ENCODE measurements at regions not wholly inside any gene's neighbourhood (a gene's known extent, or its start where the extent isn't known, plus 50 kb on each side); places are given as distances from the start of the nearest gene placed in this dataset.

DNA sequence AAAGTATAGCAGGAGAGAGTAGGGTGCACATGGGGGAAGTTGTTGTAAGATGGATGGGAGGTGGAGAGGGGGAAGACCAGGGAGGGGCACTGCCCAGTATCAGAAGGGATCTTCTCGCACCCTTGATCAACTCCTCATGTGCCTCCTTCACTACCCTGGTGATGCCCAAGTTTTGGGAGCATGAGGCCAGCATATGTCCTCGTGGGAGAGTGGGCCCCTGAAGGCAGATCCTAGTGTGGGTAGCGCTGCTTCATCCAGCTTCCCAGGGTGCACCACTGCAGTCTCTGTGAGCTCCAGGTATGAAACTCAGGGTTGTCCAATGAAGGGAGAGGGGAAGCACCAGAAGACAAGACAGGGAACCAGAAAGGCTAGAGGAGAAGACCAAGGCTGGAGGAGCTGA lies 82.2 kb upstream of the FOXP4 start:
- 90% methylated on average over 3 of the region's 3 CpGs for WGBS
- DNase-seq (ENCODE audit: low spot score in 2 of 2): no peak
- Histone ChIP-seq H3K36me3 (no peaks in the 10 kb centered on the region), H3K27me3 (peaks cover 8% of the 10 kb centered on the region), H3K4me3 (no peak overlapping the region), H3K27ac (no peak overlapping the region), H3K9me3 (no peaks in the 10 kb centered on the region), H3K4me1 (no peaks in the 10 kb centered on the region)
- TF ChIP-seq, protein P1, sequence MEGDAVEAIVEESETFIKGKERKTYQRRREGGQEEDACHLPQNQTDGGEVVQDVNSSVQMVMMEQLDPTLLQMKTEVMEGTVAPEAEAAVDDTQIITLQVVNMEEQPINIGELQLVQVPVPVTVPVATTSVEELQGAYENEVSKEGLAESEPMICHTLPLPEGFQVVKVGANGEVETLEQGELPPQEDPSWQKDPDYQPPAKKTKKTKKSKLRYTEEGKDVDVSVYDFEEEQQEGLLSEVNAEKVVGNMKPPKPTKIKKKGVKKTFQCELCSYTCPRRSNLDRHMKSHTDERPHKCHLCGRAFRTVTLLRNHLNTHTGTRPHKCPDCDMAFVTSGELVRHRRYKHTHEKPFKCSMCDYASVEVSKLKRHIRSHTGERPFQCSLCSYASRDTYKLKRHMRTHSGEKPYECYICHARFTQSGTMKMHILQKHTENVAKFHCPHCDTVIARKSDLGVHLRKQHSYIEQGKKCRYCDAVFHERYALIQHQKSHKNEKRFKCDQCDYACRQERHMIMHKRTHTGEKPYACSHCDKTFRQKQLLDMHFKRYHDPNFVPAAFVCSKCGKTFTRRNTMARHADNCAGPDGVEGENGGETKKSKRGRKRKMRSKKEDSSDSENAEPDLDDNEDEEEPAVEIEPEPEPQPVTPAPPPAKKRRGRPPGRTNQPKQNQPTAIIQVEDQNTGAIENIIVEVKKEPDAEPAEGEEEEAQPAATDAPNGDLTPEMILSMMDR (IDR thresholded peaks at IDR 0.05): no peak
- TF ChIP-seq POLR2A (IDR thresholded peaks at IDR 0.05): no peak
- TF ChIP-seq EP300 (IDR thresholded peaks at IDR 0.05): no peak
- no peak for TF ChIP-seq POLR2AphosphoS5 (IDR thresholded peaks at IDR 0.05)

DNA sequence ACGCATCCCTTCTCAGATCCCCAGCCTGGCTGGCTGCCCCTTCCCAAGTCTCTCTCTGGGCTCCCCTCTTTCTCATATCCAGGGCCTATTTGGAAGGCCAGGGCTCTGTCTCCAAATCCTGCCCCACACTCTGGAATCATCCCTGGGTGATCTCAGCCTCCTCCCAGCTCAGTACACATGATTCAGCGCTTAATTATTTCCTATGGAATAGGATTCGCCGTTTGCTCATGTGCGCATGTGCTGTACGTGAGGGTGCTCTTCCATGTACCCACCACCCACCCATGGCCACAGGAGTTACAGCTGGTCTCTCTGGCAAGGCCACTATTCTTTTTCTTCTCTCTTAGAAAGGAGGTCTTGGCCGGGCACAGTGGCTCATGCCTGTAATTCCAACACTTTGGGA lies 81.7 kb upstream of the FOXP4 start:
- no peak for DNase-seq (ENCODE audit: low spot score in 2 of 2)
- no peaks in the 10 kb centered on the region for H3K36me3 ChIP-seq
- H3K4me3 ChIP-seq: no peak overlapping the region
- H3K4me1 ChIP-seq: no peaks in the 10 kb centered on the region
- no peaks in the 10 kb centered on the region for H3K9me3 ChIP-seq
- TF ChIP-seq, protein P1 (IDR thresholded peaks at IDR 0.05): no peak
- no peak for TF ChIP-seq POLR2A (IDR thresholded peaks at IDR 0.05)
- no peak for TF ChIP-seq POLR2AphosphoS5 (IDR thresholded peaks at IDR 0.05)
- TF ChIP-seq EP300 (IDR thresholded peaks at IDR 0.05): no peak
- WGBS: 92% methylated on average over 7 of the region's 7 CpGs
- peaks cover 13% of the 10 kb centered on the region for H3K27me3 ChIP-seq
- H3K27ac ChIP-seq: no peak overlapping the region

DNA sequence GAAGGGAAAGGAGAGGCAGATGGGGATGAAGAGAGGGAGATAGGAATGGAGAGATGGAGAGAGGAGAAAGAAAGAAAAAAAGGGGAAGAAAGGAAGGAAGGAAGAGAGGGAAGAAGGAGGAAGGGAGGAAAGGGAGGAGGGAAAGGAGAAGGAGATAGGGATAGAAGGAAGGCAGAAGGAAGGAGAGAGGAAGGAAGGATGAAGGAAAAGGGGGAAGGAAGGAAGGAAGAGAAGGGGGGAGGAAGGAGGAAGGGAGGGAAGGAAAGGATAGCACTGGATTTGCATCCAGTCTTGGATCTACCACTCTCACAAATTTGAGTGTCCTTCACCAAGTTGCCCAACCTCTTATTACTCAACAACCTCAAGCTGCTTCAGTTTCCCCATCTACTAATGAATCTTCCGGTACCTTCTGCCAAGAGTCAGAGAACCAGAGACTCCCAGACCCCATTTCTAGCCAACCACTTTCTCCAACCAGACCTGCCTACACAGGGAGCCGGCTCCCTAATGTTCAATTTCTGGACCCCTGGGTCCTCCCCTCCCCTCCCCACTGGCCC lies 79.7 kb upstream of the FOXP4 start:
- no peaks in the 10 kb centered on the region for H3K9me3 ChIP-seq
- no peak overlapping the region for H3K4me3 ChIP-seq
- no peak overlapping the region for H3K27ac ChIP-seq
- 47% methylated on average over 2 of the region's 2 CpGs for WGBS
- no peak for DNase-seq (ENCODE audit: low spot score in 2 of 2)
- no peak for TF ChIP-seq EP300 (IDR thresholded peaks at IDR 0.05)
- TF ChIP-seq, protein P1 (IDR thresholded peaks at IDR 0.05): no peak
- TF ChIP-seq POLR2AphosphoS5 (IDR thresholded peaks at IDR 0.05): no peak
- no peak for TF ChIP-seq POLR2A (IDR thresholded peaks at IDR 0.05)
- peaks cover 15% of the 10 kb centered on the region for H3K4me1 ChIP-seq
- peaks cover 31% of the 10 kb centered on the region for H3K27me3 ChIP-seq
- H3K36me3 ChIP-seq: no peaks in the 10 kb centered on the region

DNA sequence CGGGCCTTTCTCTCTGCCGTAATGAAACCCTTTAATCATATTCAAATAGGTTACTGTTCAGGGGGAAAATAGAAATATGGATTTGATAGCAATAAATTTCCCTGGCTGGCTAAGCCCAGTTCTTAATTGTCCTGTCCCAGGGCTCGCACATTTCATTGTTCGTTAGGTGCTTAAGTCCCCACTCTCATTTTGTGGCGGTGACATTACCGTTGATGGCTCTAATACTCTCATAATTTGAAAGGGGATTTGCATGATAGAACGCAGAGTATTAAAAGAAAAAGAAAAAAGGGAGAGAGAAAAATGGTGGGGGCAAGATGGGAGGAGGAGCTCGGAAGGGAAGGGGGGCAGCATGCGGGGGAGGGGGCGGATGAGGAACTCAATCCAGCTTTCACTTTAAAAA lies 79.1 kb upstream of the FOXP4 start:
- no peaks in the 10 kb centered on the region for H3K9me3 ChIP-seq
- peaks cover 15% of the 10 kb centered on the region for H3K4me1 ChIP-seq
- no peak overlapping the region for H3K27ac ChIP-seq
- H3K27me3 ChIP-seq: peaks cover 37% of the 10 kb centered on the region
- no peak for TF ChIP-seq EP300 (IDR thresholded peaks at IDR 0.05)
- TF ChIP-seq, protein P1 (IDR thresholded peaks at IDR 0.05): no peak
- TF ChIP-seq POLR2A (IDR thresholded peaks at IDR 0.05): no peak
- TF ChIP-seq POLR2AphosphoS5 (IDR thresholded peaks at IDR 0.05): no peak
- DNase-seq (ENCODE audit: low spot score in 2 of 2): no peak
- no peak overlapping the region for H3K4me3 ChIP-seq
- H3K36me3 ChIP-seq: no peaks in the 10 kb centered on the region
- 70% methylated on average over 10 of the region's 10 CpGs for WGBS

DNA sequence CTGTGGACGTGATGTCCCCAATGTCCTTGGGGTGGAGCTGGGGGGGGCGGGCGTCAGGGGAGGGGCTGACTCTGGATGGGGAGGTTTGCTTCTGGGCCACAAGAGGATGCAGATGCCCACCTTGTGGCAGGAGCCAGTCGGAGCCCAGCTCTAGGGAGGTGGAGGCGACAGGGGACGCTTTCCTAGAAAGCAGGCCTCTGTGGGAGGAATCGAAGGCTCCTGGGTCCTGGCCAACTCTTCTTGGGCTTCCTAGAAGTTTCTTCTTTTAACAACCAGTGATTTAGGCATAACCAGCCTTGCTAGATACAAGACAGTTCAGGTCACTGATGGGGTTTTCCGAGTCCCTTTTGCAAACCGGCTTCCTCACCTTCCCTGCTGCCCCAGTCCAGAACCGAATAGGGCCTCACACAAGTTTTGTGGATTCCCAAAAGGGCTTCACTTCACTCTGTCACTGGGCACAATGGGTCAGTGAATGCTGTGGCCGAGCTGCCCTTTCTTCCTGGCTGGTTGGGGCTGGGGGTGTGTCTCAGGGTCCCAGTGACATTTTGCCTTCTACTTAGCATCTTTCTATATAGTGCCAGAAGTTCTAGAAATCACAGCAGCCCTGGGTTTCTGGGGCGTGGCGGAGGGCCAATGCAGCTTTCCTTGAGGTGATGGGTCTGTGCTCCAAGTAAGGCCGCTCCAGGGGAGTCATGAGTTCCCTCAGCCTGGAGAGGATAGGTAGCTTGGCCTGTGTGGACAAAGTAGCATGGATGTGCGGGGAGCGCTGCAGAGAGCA lies 78.4 kb upstream of the FOXP4 start:
- Histone ChIP-seq H3K27me3 (peaks cover 41% of the 10 kb centered on the region), H3K36me3 (no peaks in the 10 kb centered on the region), H3K4me3 (no peak overlapping the region), H3K27ac (no peak overlapping the region), H3K4me1 (peaks cover 15% of the 10 kb centered on the region), H3K9me3 (no peaks in the 10 kb centered on the region)
- WGBS: 82% methylated on average over 16 of the region's 16 CpGs
- DNase-seq (ENCODE audit: low spot score in 2 of 2): no peak
- TF ChIP-seq, protein P1 (IDR thresholded peaks at IDR 0.05): no peak

Data from suprapubic skin (tissue), 4 donors.